WTC11 (cell line): ENCODE measurements at regions not wholly inside any gene's neighbourhood (a gene's known extent, or its start where the extent isn't known, plus 50 kb on each side); places are given as distances from the start of the nearest gene placed in this dataset.

ENCODE experiments used
- ATF3 ChIP-seq: sonication (generic); formaldehyde crosslinking; conservative IDR thresholded peaks from 2 replicates; pipeline ENCODE4 v1.8.1; 2022; ENCODE audit warnings: mild to moderate bottlenecking, missing genetic modification reagents
- CREM ChIP-seq: sonication (generic); formaldehyde crosslinking; IDR thresholded peaks from 2 replicates; pipeline ENCODE4 v1.8.1; 2022; ENCODE audit warnings: mild to moderate bottlenecking, missing genetic modification reagents, moderate library complexity
- NFE2L1 ChIP-seq: sonication (generic); formaldehyde crosslinking; IDR thresholded peaks from 2 replicates; pipeline ENCODE4 v1.8.1; 2023; ENCODE audit warnings: missing genetic modification reagents
- TF ChIP-seq, protein P1 (sequence below): fragments of 200-600 bp; IDR thresholded peaks from 2 replicates; pipeline ENCODE4 v1.8.0; 2022; ENCODE audit warnings: antibody characterized with exemption
- TF ChIP-seq, protein P2 (sequence below): sonication (generic); formaldehyde crosslinking; IDR thresholded peaks from 2 replicates; pipeline ENCODE4 v1.8.1; 2023; ENCODE audit warnings: mild to moderate bottlenecking, moderate library complexity, missing genetic modification reagents

GRCh38 chr4:83722730-83723269 lies 186.9 kb downstream of the GPAT3 start:
- TF ChIP-seq, protein P1, sequence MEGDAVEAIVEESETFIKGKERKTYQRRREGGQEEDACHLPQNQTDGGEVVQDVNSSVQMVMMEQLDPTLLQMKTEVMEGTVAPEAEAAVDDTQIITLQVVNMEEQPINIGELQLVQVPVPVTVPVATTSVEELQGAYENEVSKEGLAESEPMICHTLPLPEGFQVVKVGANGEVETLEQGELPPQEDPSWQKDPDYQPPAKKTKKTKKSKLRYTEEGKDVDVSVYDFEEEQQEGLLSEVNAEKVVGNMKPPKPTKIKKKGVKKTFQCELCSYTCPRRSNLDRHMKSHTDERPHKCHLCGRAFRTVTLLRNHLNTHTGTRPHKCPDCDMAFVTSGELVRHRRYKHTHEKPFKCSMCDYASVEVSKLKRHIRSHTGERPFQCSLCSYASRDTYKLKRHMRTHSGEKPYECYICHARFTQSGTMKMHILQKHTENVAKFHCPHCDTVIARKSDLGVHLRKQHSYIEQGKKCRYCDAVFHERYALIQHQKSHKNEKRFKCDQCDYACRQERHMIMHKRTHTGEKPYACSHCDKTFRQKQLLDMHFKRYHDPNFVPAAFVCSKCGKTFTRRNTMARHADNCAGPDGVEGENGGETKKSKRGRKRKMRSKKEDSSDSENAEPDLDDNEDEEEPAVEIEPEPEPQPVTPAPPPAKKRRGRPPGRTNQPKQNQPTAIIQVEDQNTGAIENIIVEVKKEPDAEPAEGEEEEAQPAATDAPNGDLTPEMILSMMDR, result no peak
- TF ChIP-seq CREM (CRISPR knock-in tag), result no peak
- TF ChIP-seq NFE2L1 (CRISPR knock-in tag), result no peak
- no peak for TF ChIP-seq ATF3 (CRISPR knock-in tag)
- TF ChIP-seq, protein P2, sequence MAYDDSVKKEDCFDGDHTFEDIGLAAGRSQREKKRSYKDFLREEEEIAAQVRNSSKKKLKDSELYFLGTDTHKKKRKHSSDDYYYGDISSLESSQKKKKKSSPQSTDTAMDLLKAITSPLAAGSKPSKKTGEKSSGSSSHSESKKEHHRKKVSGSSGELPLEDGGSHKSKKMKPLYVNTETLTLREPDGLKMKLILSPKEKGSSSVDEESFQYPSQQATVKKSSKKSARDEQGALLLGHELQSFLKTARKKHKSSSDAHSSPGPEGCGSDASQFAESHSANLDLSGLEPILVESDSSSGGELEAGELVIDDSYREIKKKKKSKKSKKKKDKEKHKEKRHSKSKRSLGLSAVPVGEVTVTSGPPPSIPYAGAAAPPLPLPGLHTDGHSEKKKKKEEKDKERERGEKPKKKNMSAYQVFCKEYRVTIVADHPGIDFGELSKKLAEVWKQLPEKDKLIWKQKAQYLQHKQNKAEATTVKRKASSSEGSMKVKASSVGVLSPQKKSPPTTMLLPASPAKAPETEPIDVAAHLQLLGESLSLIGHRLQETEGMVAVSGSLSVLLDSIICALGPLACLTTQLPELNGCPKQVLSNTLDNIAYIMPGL (CRISPR knock-in tag), result no peak
